ENCODE measurements at regions not wholly inside any gene's neighbourhood (a gene's known extent, or its start where the extent isn't known, plus 50 kb on each side); places are given as distances from the start of the nearest gene placed in this dataset.

DNA sequence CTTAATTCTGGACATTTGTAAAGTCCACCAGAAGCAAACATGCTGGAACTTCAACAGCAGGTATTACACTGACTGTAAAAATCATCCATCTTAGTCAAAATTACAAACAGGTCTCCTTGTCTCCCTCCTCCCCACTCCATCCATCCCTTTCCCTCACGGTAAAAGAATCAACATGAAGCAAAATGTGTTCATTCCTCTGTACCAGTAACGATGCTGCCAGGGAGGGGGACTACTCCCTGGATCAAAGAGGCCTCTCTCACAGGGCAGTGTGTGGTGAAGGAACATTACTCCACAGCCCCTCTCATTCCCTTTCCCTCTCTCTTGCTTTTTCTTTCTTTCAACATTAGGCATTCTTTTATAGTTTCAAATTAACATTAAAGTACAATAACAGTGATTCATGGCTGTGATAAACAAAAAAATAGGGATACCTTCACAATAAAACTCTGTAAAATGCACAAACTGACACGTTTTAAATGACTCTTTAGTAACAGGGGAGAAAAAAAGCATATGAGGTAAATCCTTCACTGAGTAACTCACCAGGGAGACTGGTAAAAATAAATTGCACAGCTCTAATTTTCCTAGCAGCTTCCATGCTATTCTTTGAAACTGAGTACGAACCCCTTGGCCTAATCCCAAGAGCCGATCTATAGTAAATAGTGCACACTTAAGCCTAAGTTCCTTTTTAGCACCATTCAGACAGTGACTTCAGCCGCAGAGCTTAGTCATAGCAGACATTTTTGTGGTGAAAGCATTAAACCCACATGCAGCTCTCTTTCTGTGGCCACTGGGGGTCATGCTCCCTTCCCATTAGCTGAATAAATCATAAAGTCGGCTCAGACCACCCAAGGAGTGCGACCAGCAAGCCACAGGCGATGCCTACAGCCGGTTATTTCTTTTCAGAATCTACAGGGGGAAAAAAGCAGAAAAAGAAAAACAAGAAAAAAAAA is 215.6 kb upstream of the GYPA start:
- TF ChIP-seq CTCF (conservative IDR thresholded peaks at IDR 0.05; ENCODE audit: low read depth, low read length), result 0 out of 2 replicates have a peak, but pooled peaks have one; percentile 30
- no peak for TF ChIP-seq EZH2 (IDR thresholded peaks at IDR 0.05; ENCODE audit: borderline replicate concordance, low read depth, low read length, poor library complexity, severe bottlenecking)
